Muscle layer of duodenum (tissue), 2 donors: ENCODE measurements at regions not wholly inside any gene's neighbourhood (a gene's known extent, or its start where the extent isn't known, plus 50 kb on each side); places are given as distances from the start of the nearest gene placed in this dataset.
"Not testable (repeated sequence)": the region's sequence is repeated elsewhere in the genome, so short reads cannot be mapped to it uniquely, and the experiment has no call there.

Experiments
- H3K27ac ChIP-seq: one replicate; pipeline ENCODE4 v1.7.0; 2013; ENCODE audit warnings: mild to moderate bottlenecking, low read length
- H3K27me3 ChIP-seq: one replicate; pipeline ENCODE4 v1.7.0; 2013; ENCODE audit warnings: low read depth, mild to moderate bottlenecking, control low read depth, low read length
- H3K36me3 ChIP-seq, 2 donors: one replicate each; pipeline ENCODE4 v1.7.0; 2013; ENCODE audit warnings: low read length in 2 of 2, control low read depth in 1 of 2, mild to moderate bottlenecking in 1 of 2; ENCODE audit not compliant: insufficient read depth in 2 of 2, control insufficient read depth in 1 of 2
- H3K4me1 ChIP-seq, 2 donors: one replicate each; pipeline ENCODE4 v1.7.0; 2013; ENCODE audit warnings: low read length in 2 of 2, mild to moderate bottlenecking in 2 of 2, control low read depth in 1 of 2, moderate library complexity in 1 of 2; ENCODE audit not compliant: insufficient read depth in 2 of 2, control insufficient read depth in 1 of 2
- H3K4me3 ChIP-seq, 2 donors: one replicate each; pipeline ENCODE4 v1.7.0; 2013; ENCODE audit warnings: low read length in 2 of 2, low read depth in 1 of 2, mild to moderate bottlenecking in 1 of 2
- H3K9me3 ChIP-seq, 2 donors: one replicate each; pipeline ENCODE4 v1.7.0; 2013; ENCODE audit warnings: low read length in 2 of 2, control low read depth in 1 of 2, mild to moderate bottlenecking in 1 of 2; ENCODE audit not compliant: control insufficient read depth in 1 of 2
- donor health status: healthy.

GRCh38 chr7:24115661-24116060 is 168.3 kb upstream of the NPY start:
- H3K27ac ChIP-seq = no peak overlapping the region
- no peak overlapping the region for H3K4me3 ChIP-seq
- H3K9me3 ChIP-seq = no peaks in the 10 kb centered on the region
- no peaks in the 10 kb centered on the region for H3K27me3 ChIP-seq
- H3K4me1 ChIP-seq = no peaks in the 10 kb centered on the region
- H3K36me3 ChIP-seq = no peaks in the 10 kb centered on the region

GRCh38 chr7:24117903-24118499 is 166.0 kb upstream of the NPY start:
- not testable (repeated sequence) for H3K4me1 ChIP-seq, H3K36me3 ChIP-seq, H3K9me3 ChIP-seq, H3K4me3 ChIP-seq, H3K27ac ChIP-seq, H3K27me3 ChIP-seq

- Histone ChIP-seq H3K27me3 (no peaks in the 10 kb centered on the region), H3K36me3 (no peaks in the 10 kb centered on the region), H3K27ac (no peak overlapping the region), H3K9me3 (no peaks in the 10 kb centered on the region), H3K4me3 (no peak overlapping the region), H3K4me1 (no peaks in the 10 kb centered on the region)
These were observed 164.1 kb upstream of the NPY start for GRCh38 chr7:24119852-24120251.

- H3K27ac ChIP-seq = no peak overlapping the region
- no peaks in the 10 kb centered on the region for H3K27me3 ChIP-seq
- no peaks in the 10 kb centered on the region for H3K4me1 ChIP-seq
- no peaks in the 10 kb centered on the region for H3K9me3 ChIP-seq
- H3K36me3 ChIP-seq = no peaks in the 10 kb centered on the region
- H3K4me3 ChIP-seq = no peak overlapping the region
These were observed 160.9 kb upstream of the NPY start for GRCh38 chr7:24123076-24123475.

- H3K4me1 ChIP-seq = no peaks in the 10 kb centered on the region
- no peaks in the 10 kb centered on the region for H3K36me3 ChIP-seq
- H3K9me3 ChIP-seq = no peaks in the 10 kb centered on the region
- H3K4me3 ChIP-seq = no peak overlapping the region
- no peak overlapping the region for H3K27ac ChIP-seq
- H3K27me3 ChIP-seq = no peaks in the 10 kb centered on the region
These were observed 158.2 kb upstream of the NPY start for GRCh38 chr7:24125765-24126164.

- Histone ChIP-seq H3K4me3 (no peak overlapping the region), H3K4me1 (no peaks in the 10 kb centered on the region), H3K27me3 (no peaks in the 10 kb centered on the region), H3K9me3 (no peaks in the 10 kb centered on the region), H3K36me3 (no peaks in the 10 kb centered on the region), H3K27ac (no peak overlapping the region)
These were observed 156.1 kb upstream of the NPY start for GRCh38 chr7:24127930-24128329.

- Histone ChIP-seq H3K27me3 (no peaks in the 10 kb centered on the region), H3K4me1 (no peaks in the 10 kb centered on the region), H3K36me3 (no peaks in the 10 kb centered on the region), H3K9me3 (no peaks in the 10 kb centered on the region), H3K4me3 (no peak overlapping the region), H3K27ac (no peak overlapping the region)
These were observed 154.4 kb upstream of the NPY start for GRCh38 chr7:24129597-24129996.

GRCh38 chr7:24130631-24131030 is 153.4 kb upstream of the NPY start:
- Histone ChIP-seq H3K27me3 (no peaks in the 10 kb centered on the region), H3K4me3 (no peak overlapping the region), H3K27ac (no peak overlapping the region), H3K36me3 (no peaks in the 10 kb centered on the region), H3K9me3 (no peaks in the 10 kb centered on the region), H3K4me1 (no peaks in the 10 kb centered on the region)

GRCh38 chr7:24133691-24134090 is 150.3 kb upstream of the NPY start:
- H3K27me3 ChIP-seq = no peaks in the 10 kb centered on the region
- no peak overlapping the region for H3K4me3 ChIP-seq
- H3K9me3 ChIP-seq = no peaks in the 10 kb centered on the region
- H3K36me3 ChIP-seq = no peaks in the 10 kb centered on the region
- no peaks in the 10 kb centered on the region for H3K4me1 ChIP-seq
- no peak overlapping the region for H3K27ac ChIP-seq

- Histone ChIP-seq H3K4me3 (no peak overlapping the region), H3K36me3 (no peaks in the 10 kb centered on the region), H3K27ac (no peak overlapping the region), H3K9me3 (no peaks in the 10 kb centered on the region), H3K4me1 (no peaks in the 10 kb centered on the region), H3K27me3 (no peaks in the 10 kb centered on the region)
These were observed 149.5 kb upstream of the NPY start for GRCh38 chr7:24134535-24134934.

GRCh38 chr7:24135003-24135817 is 148.8 kb upstream of the NPY start:
- Histone ChIP-seq H3K36me3 (no peaks in the 10 kb centered on the region), H3K9me3 (no peaks in the 10 kb centered on the region), H3K4me3 (no peak overlapping the region), H3K27ac (no peak overlapping the region), H3K4me1 (no peaks in the 10 kb centered on the region), H3K27me3 (no peaks in the 10 kb centered on the region)

GRCh38 chr7:24137338-24137737 is 146.7 kb upstream of the NPY start:
- H3K27ac ChIP-seq = no peak overlapping the region

More at GRCh38 chr7:24137338-24137737, 146.7 kb upstream of the NPY start:
- H3K27me3 ChIP-seq = no peaks in the 10 kb centered on the region
- H3K4me1 ChIP-seq = no peaks in the 10 kb centered on the region
- H3K9me3 ChIP-seq = no peaks in the 10 kb centered on the region
- no peaks in the 10 kb centered on the region for H3K36me3 ChIP-seq
- H3K4me3 ChIP-seq = no peak overlapping the region
